ENCODE measurements at regions not wholly inside any gene's neighbourhood (a gene's known extent, or its start where the extent isn't known, plus 50 kb on each side); places are given as distances from the start of the nearest gene placed in this dataset.

DNA sequence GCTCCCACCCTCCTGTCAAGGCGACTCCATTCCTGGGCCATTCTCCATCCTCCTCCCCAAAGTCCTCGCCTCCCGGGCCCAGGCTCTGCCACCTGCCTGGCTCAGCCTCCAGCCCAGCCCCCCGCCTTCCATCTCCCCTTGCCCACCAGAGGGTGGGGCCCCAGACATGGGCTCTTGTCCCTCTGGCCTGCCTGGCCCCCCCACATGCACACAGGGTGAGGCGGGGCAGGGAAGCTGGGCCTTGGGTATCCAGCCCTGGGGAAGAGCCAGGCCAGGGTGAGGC is 95.2 kb downstream of the YTHDF1 start:
- TF ChIP-seq, protein P1, sequence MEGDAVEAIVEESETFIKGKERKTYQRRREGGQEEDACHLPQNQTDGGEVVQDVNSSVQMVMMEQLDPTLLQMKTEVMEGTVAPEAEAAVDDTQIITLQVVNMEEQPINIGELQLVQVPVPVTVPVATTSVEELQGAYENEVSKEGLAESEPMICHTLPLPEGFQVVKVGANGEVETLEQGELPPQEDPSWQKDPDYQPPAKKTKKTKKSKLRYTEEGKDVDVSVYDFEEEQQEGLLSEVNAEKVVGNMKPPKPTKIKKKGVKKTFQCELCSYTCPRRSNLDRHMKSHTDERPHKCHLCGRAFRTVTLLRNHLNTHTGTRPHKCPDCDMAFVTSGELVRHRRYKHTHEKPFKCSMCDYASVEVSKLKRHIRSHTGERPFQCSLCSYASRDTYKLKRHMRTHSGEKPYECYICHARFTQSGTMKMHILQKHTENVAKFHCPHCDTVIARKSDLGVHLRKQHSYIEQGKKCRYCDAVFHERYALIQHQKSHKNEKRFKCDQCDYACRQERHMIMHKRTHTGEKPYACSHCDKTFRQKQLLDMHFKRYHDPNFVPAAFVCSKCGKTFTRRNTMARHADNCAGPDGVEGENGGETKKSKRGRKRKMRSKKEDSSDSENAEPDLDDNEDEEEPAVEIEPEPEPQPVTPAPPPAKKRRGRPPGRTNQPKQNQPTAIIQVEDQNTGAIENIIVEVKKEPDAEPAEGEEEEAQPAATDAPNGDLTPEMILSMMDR (IDR thresholded peaks at IDR 0.05; ENCODE audit: insufficient read depth, low read length, poor library complexity, severe bottlenecking): no peak
- TF ChIP-seq EZH2phosphoT487 (conservative IDR thresholded peaks at IDR 0.05; ENCODE audit: low read length): no peak
